CD8-positive, alpha-beta memory T cell (primary cell): ENCODE measurements at regions not wholly inside any gene's neighbourhood (a gene's known extent, or its start where the extent isn't known, plus 50 kb on each side); places are given as distances from the start of the nearest gene placed in this dataset.
"Not testable (repeated sequence)": the region's sequence is repeated elsewhere in the genome, so short reads cannot be mapped to it uniquely, and the experiment has no call there.

Experiments used
- CTCF ChIA-PET: fragments of 350-600 bp; sonication (Branson Sonifier 250); formaldehyde crosslinking; loops from one replicate; lab custom pipeline; 2021; ENCODE audit warnings: antibody characterized with exemption; lab: Charles Lee
- POLR2A ChIA-PET: fragments of 350-600 bp; sonication (Branson Sonifier 250); formaldehyde crosslinking; loops from one replicate; lab custom pipeline; 2021; ENCODE audit warnings: antibody characterized with exemption; lab: Charles Lee
- DNase-seq, 5 donors: peaks; one replicate each; pipeline versions ENCODE4 v3.0.0 to v3.0.0-alpha.2; 2020 to 2022; ENCODE audit warnings: mixed read lengths in 1 of 5
- H3K27ac ChIP-seq: one replicate; pipeline ENCODE4 v1.7.0; 2013; ENCODE audit warnings: low read depth, mild to moderate bottlenecking, low read length, moderate library complexity
- H3K27me3 ChIP-seq: 2 replicates; pipeline ENCODE4 v1.7.0; 2013; ENCODE audit warnings: low read length, mild to moderate bottlenecking; ENCODE audit not compliant: insufficient read depth, poor library complexity, severe bottlenecking
- H3K36me3 ChIP-seq: 2 replicates; pipeline ENCODE4 v1.7.0; 2013; ENCODE audit warnings: mild to moderate bottlenecking, low read length, moderate library complexity; ENCODE audit not compliant: insufficient read depth
- H3K4me1 ChIP-seq: 2 replicates; pipeline ENCODE4 v1.7.0; 2013; ENCODE audit warnings: mild to moderate bottlenecking, low read length, moderate library complexity; ENCODE audit not compliant: insufficient read depth
- H3K4me3 ChIP-seq: 2 replicates; pipeline ENCODE4 v1.7.0; 2013; ENCODE audit warnings: mild to moderate bottlenecking, low read length
- H3K9me3 ChIP-seq: 2 replicates; pipeline ENCODE4 v1.7.0; 2013; ENCODE audit warnings: mild to moderate bottlenecking, low read length
- H3K27ac Mint-ChIP-seq, 8 donors: one replicate each; pipeline ENCODE4 v1.8.0; 2020 to 2021; ENCODE audit warnings: mixed read lengths in 8 of 8, mild to moderate bottlenecking in 6 of 8, inconsistent platforms in 3 of 8, moderate library complexity in 3 of 8
- H3K27me3 Mint-ChIP-seq, 2 donors: one replicate each; pipeline ENCODE4 v1.8.0; 2020 to 2021; ENCODE audit warnings: mixed read lengths in 2 of 2, mild to moderate bottlenecking in 1 of 2, moderate library complexity in 1 of 2
- H3K36me3 Mint-ChIP-seq, 3 donors: one replicate each; pipeline ENCODE4 v1.8.0; 2020 to 2021; ENCODE audit warnings: mixed read lengths in 3 of 3, inconsistent platforms in 1 of 3, mild to moderate bottlenecking in 1 of 3
- H3K4me1 Mint-ChIP-seq, 3 donors: one replicate each; pipeline ENCODE4 v1.8.0; 2020 to 2021; ENCODE audit warnings: mixed read lengths in 3 of 3, inconsistent platforms in 1 of 3, mild to moderate bottlenecking in 1 of 3
- H3K4me3 Mint-ChIP-seq, 7 donors: one replicate each; pipeline ENCODE4 v1.8.0; 2020 to 2021; ENCODE audit warnings: mixed read lengths in 7 of 7, mild to moderate bottlenecking in 6 of 7, moderate library complexity in 4 of 7, inconsistent platforms in 2 of 7
- H3K9me3 Mint-ChIP-seq, 5 donors: one replicate each; pipeline ENCODE4 v1.8.0; 2020 to 2022; ENCODE audit warnings: mixed read lengths in 5 of 5, mild to moderate bottlenecking in 3 of 5, moderate library complexity in 2 of 5, inconsistent platforms in 1 of 5

DNA sequence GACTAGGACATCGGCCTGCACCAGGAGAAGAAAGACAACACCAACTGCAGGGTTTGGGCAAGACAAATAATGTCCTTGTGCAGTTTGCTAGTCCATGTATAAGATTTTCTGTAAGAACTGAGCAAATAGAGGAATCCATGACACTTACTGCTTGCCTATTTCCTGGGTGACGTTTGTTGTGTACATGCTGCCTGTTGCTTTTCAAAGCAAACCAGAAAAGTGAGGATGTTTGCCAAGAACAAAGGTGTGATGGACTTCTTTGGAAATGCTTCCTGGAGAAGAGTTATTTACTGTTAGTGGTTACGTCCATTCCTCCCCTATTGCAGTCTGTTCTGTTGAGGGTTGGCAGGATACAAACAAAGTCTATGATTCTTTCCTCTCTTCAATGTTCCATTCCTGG, 126.5 kb downstream of the CASP12 start:
- POLR2A ChIA-PET, result no interaction called here
- peaks cover 7 to 10% (median 8%) of the 10 kb centered on the region in 3 donors for H3K4me1 Mint-ChIP-seq
- H3K27ac Mint-ChIP-seq, result peak overlapping the region in 1 of 8 donors; percentile 36
- peaks cover 0 to 4% (median 4%) of the 10 kb centered on the region in 3 donors for H3K36me3 Mint-ChIP-seq
- H3K4me3 ChIP-seq, result no peak overlapping the region
- DNase-seq, result no peak
- no peak overlapping the region for H3K4me3 Mint-ChIP-seq
- H3K27me3 Mint-ChIP-seq, result no peaks in the 10 kb centered on the region
- no peak overlapping the region for H3K27ac ChIP-seq
- no peaks in the 10 kb centered on the region for H3K27me3 ChIP-seq
- H3K4me1 ChIP-seq, result peaks cover 14% of the 10 kb centered on the region
- no peaks in the 10 kb centered on the region for H3K9me3 Mint-ChIP-seq
- CTCF ChIA-PET, result no interaction called here
- H3K36me3 ChIP-seq, result no peaks in the 10 kb centered on the region
- no peaks in the 10 kb centered on the region for H3K9me3 ChIP-seq

DNA sequence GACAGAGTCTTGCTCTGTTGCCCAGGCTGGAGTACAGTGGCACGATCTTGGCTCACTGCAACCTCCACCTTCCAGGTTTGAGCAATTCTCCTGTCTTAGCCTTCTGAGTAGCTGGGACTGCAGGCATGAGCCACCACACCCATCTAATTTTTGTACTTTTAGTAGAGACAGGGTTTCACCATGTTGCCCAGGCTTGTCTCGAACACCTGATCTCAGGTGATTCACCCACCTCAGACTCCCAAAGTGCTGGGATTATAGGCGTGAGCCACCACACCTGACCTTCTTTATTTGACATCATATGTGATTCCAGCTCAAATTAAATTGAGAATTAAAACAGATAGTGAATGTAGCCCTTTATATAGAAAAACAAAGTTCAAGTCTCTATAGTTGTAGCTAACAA, 127.2 kb downstream of the CASP12 start:
- H3K9me3 Mint-ChIP-seq, H3K36me3 Mint-ChIP-seq, POLR2A ChIA-PET, H3K4me3 ChIP-seq, H3K27me3 Mint-ChIP-seq, DNase-seq, H3K36me3 ChIP-seq, H3K27ac Mint-ChIP-seq, H3K27ac ChIP-seq, H3K4me3 Mint-ChIP-seq, H3K27me3 ChIP-seq, H3K9me3 ChIP-seq: not testable (repeated sequence)
- CTCF ChIA-PET, result interaction anchor here (1.0 kb wide), 1 partner anchor 9 kb away, joined by 5 read pairs; no protein-coding TSS in a partner anchor
- H3K4me1 Mint-ChIP-seq, result peaks cover 7 to 10% (median 8%) of the 10 kb centered on the region in 3 donors
- peaks cover 14% of the 10 kb centered on the region for H3K4me1 ChIP-seq

DNA sequence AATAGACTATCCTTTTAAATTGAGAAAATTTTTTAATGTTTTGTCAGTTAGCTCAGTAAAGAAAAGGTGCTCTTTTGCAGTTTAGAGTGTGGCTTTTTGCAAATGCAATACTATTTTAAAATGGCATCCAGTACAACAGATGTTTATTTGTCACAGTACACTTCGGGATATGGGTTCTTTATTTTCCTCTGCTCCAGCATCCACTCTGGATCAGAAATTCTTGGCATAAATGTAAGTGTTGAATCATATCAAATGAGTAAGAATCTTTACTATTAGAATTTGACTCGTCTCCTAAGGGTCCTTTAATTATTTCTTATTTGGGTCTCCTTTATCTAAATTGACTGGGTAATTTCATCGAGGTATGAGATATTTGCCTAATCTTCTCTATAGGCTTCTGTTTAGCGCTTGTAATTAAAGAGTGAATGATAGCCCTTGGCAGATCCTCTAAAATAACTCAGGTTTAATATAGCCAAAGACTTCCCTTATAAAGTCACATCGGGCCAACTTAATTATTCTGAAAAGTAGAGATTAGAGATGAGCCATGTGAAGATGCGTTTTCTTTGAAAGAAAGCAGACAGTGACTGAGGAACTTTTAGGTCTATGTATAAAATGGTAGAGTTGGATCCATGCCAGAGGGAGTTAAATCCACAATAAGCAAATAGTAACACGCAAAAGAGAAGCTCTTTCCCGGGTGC, 132.7 kb downstream of the CASP12 start:
- POLR2A ChIA-PET, result no interaction called here

DNA sequence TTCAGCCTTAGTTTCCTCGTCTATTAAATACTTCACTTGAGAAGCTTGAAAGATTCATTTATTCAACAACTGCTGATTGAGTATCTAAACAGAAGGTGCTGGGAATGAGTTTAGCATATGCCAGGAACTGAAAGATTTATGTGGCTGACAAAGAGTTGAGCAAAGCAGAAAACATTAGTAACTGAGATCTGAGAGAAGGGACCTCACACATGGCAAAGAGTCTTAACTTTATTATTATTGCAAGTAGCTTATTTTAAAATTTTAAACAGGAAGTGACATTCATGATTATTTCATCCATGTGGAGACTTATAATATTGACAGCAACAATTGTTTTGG, 133.6 kb downstream of the CASP12 start:
- H3K4me3 ChIP-seq, result no peak overlapping the region
- CTCF ChIA-PET, result no interaction called here
- peak overlapping the region in 1 of 7 donors; percentile 12 for H3K4me3 Mint-ChIP-seq
- no peaks in the 10 kb centered on the region for H3K4me1 ChIP-seq
- H3K36me3 Mint-ChIP-seq, result peaks cover 5 to 20% (median 5%) of the 10 kb centered on the region in 3 donors
- H3K4me1 Mint-ChIP-seq, result peaks cover 10 to 24% (median 18%) of the 10 kb centered on the region in 3 donors
- no peaks in the 10 kb centered on the region for H3K9me3 ChIP-seq
- no peaks in the 10 kb centered on the region for H3K36me3 ChIP-seq
- POLR2A ChIA-PET, result no interaction called here
- peak overlapping the region in 4 of 8 donors; percentile 0 to 55 (median 28) for H3K27ac Mint-ChIP-seq
- peaks cover 6 to 11% (median 9%) of the 10 kb centered on the region in 5 donors for H3K9me3 Mint-ChIP-seq
- no peaks in the 10 kb centered on the region for H3K27me3 ChIP-seq
- DNase-seq, result no peak
- H3K27me3 Mint-ChIP-seq, result no peaks in the 10 kb centered on the region
- no peak overlapping the region for H3K27ac ChIP-seq

More for the DNA sequence above, 132.7 kb downstream of the CASP12 start:
- no peak overlapping the region for H3K4me3 Mint-ChIP-seq
- H3K4me1 Mint-ChIP-seq, result peaks cover 10 to 24% (median 18%) of the 10 kb centered on the region in 3 donors
- Histone ChIP-seq H3K27ac (no peak overlapping the region), H3K4me1 (no peaks in the 10 kb centered on the region), H3K27me3 (no peaks in the 10 kb centered on the region), H3K36me3 (no peaks in the 10 kb centered on the region), H3K9me3 (no peaks in the 10 kb centered on the region), H3K4me3 (no peak overlapping the region)
- H3K36me3 Mint-ChIP-seq, result peaks cover 0 to 11% (median 2%) of the 10 kb centered on the region in 3 donors
- peaks cover 0 to 3% (median under 1%) of the 10 kb centered on the region in 5 donors for H3K9me3 Mint-ChIP-seq
- DNase-seq, result no peak
- H3K27ac Mint-ChIP-seq, result no peak overlapping the region
- H3K27me3 Mint-ChIP-seq, result no peaks in the 10 kb centered on the region
- CTCF ChIA-PET, result no interaction called here

DNA sequence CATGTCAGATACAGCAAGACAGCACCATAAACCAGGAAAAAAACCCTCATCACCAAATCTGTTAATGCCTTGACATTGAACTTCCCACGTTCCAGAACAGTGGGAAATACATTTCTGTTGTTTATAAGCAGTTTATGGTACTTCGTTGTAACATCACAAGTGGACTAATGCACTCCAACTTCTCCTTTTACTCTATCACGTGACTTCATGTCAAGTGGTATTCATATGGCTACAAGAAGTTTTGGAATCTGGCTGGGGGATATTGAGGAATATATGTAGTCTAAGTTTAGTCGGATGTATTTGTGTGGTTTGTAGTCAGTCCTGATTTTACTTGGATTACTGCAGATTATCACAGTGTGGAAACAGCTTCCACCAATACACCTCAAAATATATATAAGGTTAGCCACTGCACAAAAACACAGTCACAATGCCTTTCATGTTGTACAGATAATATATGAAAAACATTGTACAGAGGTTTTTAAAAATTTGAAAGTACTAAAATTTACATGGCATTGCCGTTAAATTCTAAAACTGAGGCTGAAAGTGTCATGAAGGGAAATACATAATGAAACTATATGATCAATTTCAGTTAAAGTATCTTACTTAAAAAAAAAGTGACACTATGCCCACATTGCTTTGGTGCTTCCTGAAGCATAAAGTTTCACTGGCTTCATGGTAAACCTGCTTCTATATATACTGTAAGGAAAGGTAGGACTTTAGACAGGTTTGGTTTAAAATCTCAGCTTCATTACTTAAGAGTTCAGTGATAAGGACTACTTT, 134.1 kb downstream of the CASP12 start:
- ChIA-PET POLR2A (no interaction called here), CTCF (no interaction called here)
- Mint-ChIP-seq H3K36me3 (peaks cover 8 to 24% (median 9%) of the 10 kb centered on the region in 3 donors), H3K9me3 (peaks cover 12 to 17% (median 13%) of the 10 kb centered on the region in 5 donors), H3K27me3 (no peaks in the 10 kb centered on the region), H3K4me1 (peaks cover 10 to 24% (median 18%) of the 10 kb centered on the region in 3 donors), H3K4me3 (no peak overlapping the region), H3K27ac (peak overlapping the region in 3 of 8 donors; percentile 0 to 55 (median 23))
- Histone ChIP-seq H3K9me3 (no peaks in the 10 kb centered on the region), H3K27ac (no peak overlapping the region), H3K4me3 (no peak overlapping the region), H3K27me3 (no peaks in the 10 kb centered on the region), H3K36me3 (no peaks in the 10 kb centered on the region), H3K4me1 (no peaks in the 10 kb centered on the region)
- no peak for DNase-seq

DNA sequence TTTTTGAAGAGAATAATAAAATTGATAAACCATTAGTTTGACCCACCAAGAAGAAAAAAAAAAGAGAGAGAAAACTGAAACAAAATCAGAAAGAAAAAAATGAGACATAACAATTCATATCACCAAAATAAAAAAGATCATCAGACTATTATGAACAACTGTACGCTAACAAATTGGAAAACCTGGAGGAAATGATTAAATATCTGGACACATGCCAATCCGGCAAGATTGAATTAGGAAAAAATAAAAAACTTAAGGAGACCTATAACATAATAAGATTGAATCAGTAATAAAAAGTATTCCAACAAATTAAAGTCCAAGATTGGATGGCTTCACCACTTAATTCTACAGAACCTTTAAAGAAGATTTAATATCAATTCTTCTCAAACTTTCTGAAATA, 136.7 kb downstream of the CASP12 start:
- Mint-ChIP-seq H3K27ac (no peak overlapping the region), H3K36me3 (peaks cover 5 to 30% (median 9%) of the 10 kb centered on the region in 3 donors), H3K4me3 (no peak overlapping the region), H3K9me3 (peaks cover 16 to 20% (median 18%) of the 10 kb centered on the region in 5 donors), H3K27me3 (no peaks in the 10 kb centered on the region), H3K4me1 (peaks cover 10 to 24% (median 18%) of the 10 kb centered on the region in 3 donors)
- no peaks in the 10 kb centered on the region for H3K36me3 ChIP-seq
- H3K4me3 ChIP-seq, result no peak overlapping the region
- no peaks in the 10 kb centered on the region for H3K27me3 ChIP-seq
- H3K27ac ChIP-seq, result no peak overlapping the region
- ChIA-PET CTCF (interaction anchor here (1.2 kb wide), 1 partner anchor 10 kb away, joined by 5 read pairs; no protein-coding TSS in a partner anchor), POLR2A (no interaction called here)
- DNase-seq, result no peak
- H3K9me3 ChIP-seq, result no peaks in the 10 kb centered on the region
- H3K4me1 ChIP-seq, result no peaks in the 10 kb centered on the region

DNA sequence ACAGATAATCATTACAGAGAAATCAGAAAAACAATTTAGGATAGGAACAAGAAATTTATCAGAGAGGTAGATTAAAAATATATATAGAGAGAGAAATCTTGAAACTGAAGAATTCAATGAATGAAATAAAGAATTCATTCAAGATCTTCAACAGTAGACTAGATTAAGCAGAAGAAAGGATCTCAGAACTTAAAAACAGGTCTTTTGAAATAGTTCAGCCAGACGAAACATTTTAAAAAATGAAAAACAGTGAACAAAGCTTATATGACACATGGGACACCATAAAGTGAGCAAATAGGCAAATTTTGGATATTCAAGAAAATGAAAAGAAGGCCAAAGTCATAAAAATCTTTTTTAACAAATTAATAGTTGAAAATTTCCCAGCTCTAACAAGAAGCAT, 138.8 kb downstream of the CASP12 start:
- Histone ChIP-seq H3K27ac (no peak overlapping the region), H3K36me3 (no peaks in the 10 kb centered on the region), H3K4me1 (no peaks in the 10 kb centered on the region), H3K27me3 (no peaks in the 10 kb centered on the region), H3K9me3 (no peaks in the 10 kb centered on the region), H3K4me3 (no peak overlapping the region)
- Mint-ChIP-seq H3K27me3 (no peaks in the 10 kb centered on the region), H3K4me3 (no peak overlapping the region), H3K27ac (no peak overlapping the region), H3K36me3 (peaks cover 5 to 30% (median 9%) of the 10 kb centered on the region in 3 donors), H3K9me3 (peaks cover 16 to 20% (median 18%) of the 10 kb centered on the region in 5 donors), H3K4me1 (peaks cover 6 to 11% (median 11%) of the 10 kb centered on the region in 3 donors)
- DNase-seq, result no peak
- ChIA-PET CTCF (no interaction called here), POLR2A (no interaction called here)

DNA sequence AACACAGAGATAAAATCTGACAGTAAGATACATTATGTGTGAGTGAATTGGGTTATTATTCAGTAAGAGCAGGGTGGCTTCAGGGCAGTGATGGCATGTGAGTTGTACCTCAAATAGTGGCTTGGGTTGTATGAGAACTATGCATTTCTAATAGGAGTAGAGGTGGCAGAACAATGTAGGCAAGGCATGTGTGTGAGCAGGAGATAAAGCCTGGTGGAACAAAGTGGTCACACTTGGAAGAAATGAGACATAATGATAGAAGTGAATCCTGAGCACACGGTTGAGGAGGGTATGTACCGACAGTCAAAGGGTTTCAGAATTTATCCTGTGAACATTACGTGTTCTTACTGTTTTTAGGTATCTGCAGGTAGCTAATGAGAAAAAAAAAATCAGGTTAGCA, 159.3 kb downstream of the CASP12 start:
- Mint-ChIP-seq H3K36me3 (peaks cover 0 to 1% (median 0%) of the 10 kb centered on the region in 3 donors), H3K4me3 (no peak overlapping the region), H3K27me3 (no peaks in the 10 kb centered on the region), H3K9me3 (no peaks in the 10 kb centered on the region), H3K27ac (no peak overlapping the region), H3K4me1 (peaks cover 6 to 22% (median 10%) of the 10 kb centered on the region in 3 donors)
- Histone ChIP-seq H3K4me3 (no peak overlapping the region), H3K4me1 (no peaks in the 10 kb centered on the region), H3K27me3 (no peaks in the 10 kb centered on the region), H3K36me3 (no peaks in the 10 kb centered on the region), H3K27ac (no peak overlapping the region), H3K9me3 (no peaks in the 10 kb centered on the region)
- POLR2A ChIA-PET, result no interaction called here
- no peak for DNase-seq
- CTCF ChIA-PET, result no interaction called here
